ENCODE measurements at regions not wholly inside any gene's neighbourhood (a gene's known extent, or its start where the extent isn't known, plus 50 kb on each side); places are given as distances from the start of the nearest gene placed in this dataset.

DNA sequence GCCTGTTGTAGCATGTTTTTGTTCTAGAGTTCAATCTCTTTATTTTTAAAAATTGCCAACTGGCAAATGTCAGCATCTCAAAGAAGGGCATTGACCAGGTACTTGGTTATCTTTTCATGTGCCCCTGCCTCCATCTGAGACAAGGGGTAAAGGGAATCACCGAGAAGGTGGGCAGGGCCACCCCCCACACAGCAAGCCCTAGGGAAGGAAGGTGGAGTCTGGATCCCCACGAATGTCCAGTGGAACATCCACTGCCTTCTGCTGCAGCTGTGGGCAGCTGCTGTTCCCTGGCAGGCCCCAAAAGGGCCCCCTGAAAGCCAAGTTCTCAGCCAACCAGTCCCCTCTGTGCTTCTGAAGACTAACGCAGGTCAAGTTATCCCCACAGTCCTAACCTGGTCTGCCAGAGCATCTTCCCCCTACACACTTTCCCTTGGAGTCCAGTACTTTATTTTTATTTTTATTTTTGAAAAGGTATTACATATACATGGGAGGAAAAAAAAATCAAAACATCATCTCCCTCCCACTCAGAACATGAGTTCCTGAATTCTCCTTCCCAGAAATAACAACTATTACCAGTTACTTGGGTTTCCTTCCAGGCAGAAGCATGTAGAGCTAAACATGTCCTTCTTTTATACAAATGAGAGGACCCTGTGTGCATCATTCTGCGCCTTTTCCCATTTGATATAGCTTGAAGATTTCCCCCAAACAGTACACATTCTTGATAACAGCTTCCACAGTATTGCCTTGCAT lies 253.7 kb downstream of the MAFB start:
- Histone ChIP-seq H3K27ac (no peak overlapping the region), H3K9ac (no peak overlapping the region), H3K4me1 (no peaks in the 10 kb centered on the region), H3K36me3 (ENCODE audit: control insufficient read depth, insufficient read depth, low read length) (no peaks in the 10 kb centered on the region), H3K27me3 (ENCODE audit: control insufficient read depth, insufficient read depth, low read length) (no peaks in the 10 kb centered on the region), H3K4me3 (ENCODE audit: low read depth, low read length) (no peak overlapping the region), H3K4me2 (ENCODE audit: low read length) (no peak overlapping the region), H3K9me3 (ENCODE audit: control insufficient read depth, low read length) (no peaks in the 10 kb centered on the region), H2AFZ (no peak overlapping the region), H3K79me2 (no peaks in the 10 kb centered on the region)
- TF ChIP-seq, protein P1, sequence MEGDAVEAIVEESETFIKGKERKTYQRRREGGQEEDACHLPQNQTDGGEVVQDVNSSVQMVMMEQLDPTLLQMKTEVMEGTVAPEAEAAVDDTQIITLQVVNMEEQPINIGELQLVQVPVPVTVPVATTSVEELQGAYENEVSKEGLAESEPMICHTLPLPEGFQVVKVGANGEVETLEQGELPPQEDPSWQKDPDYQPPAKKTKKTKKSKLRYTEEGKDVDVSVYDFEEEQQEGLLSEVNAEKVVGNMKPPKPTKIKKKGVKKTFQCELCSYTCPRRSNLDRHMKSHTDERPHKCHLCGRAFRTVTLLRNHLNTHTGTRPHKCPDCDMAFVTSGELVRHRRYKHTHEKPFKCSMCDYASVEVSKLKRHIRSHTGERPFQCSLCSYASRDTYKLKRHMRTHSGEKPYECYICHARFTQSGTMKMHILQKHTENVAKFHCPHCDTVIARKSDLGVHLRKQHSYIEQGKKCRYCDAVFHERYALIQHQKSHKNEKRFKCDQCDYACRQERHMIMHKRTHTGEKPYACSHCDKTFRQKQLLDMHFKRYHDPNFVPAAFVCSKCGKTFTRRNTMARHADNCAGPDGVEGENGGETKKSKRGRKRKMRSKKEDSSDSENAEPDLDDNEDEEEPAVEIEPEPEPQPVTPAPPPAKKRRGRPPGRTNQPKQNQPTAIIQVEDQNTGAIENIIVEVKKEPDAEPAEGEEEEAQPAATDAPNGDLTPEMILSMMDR (IDR thresholded peaks at IDR 0.05): no peak

DNA sequence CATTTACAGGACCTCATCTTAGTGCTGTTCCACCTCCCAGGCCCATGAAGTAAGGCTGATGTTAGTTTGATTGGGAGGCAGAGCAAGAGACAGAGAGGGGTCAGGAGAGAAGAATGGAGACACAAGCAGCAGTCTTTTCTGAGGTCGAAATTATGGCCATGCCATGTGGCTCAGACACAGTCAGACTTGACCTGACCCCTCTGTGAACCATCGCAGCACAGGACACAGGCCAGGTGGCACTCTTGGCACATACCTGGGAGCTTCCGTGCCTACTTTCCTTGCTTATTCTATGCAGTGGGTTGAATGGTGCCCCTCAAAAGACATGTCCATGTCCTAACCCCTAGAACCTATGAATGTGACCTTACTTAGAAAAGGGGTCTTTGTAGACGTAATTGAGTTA lies 254.9 kb downstream of the MAFB start:
- no peak overlapping the region for H2AFZ ChIP-seq
- H3K4me3 ChIP-seq (ENCODE audit: low read depth, low read length): no peak overlapping the region
- TF ChIP-seq, protein P1 (IDR thresholded peaks at IDR 0.05): no peak
- no peak overlapping the region for H3K4me2 ChIP-seq (ENCODE audit: low read length)
- H3K79me2 ChIP-seq: no peaks in the 10 kb centered on the region
- no peaks in the 10 kb centered on the region for H3K36me3 ChIP-seq (ENCODE audit: control insufficient read depth, insufficient read depth, low read length)
- H3K9ac ChIP-seq: no peak overlapping the region
- H3K27me3 ChIP-seq (ENCODE audit: control insufficient read depth, insufficient read depth, low read length): no peaks in the 10 kb centered on the region
- no peaks in the 10 kb centered on the region for H3K9me3 ChIP-seq (ENCODE audit: control insufficient read depth, low read length)
- H3K4me1 ChIP-seq: no peaks in the 10 kb centered on the region
- H3K27ac ChIP-seq: no peak overlapping the region

DNA sequence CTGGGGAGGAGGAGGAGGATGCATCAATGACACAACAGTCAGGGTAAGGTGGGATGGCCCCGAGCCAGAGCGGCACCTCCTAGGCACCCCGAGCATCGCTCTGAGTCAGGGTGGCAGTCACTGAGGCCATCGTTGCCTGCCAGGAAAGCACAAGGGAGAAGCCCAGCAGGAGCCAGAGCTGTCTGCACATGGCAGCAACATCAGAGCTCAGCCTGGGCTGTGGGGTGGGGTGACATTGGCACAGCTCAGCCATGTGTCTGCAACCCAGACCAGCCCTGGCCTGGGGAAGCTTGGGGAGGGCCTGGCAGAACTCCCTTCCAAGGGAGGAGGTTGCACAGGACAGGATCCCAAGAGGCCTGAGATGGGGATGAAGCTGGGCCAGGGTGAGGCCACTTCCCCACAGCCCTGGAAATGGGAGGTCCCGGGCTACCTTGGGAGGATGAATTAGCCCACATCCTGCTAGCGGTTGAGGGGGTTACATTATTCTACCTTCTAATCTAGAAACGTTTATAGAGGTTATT lies 255.6 kb downstream of the MAFB start:
- Histone ChIP-seq H3K79me2 (no peaks in the 10 kb centered on the region), H3K9ac (no peak overlapping the region), H2AFZ (no peak overlapping the region), H3K4me3 (ENCODE audit: low read depth, low read length) (no peak overlapping the region), H3K4me2 (ENCODE audit: low read length) (no peak overlapping the region), H3K4me1 (no peaks in the 10 kb centered on the region), H3K9me3 (ENCODE audit: control insufficient read depth, low read length) (no peaks in the 10 kb centered on the region), H3K27ac (no peak overlapping the region), H3K27me3 (ENCODE audit: control insufficient read depth, insufficient read depth, low read length) (no peaks in the 10 kb centered on the region), H3K36me3 (ENCODE audit: control insufficient read depth, insufficient read depth, low read length) (no peaks in the 10 kb centered on the region)
- TF ChIP-seq, protein P1 (IDR thresholded peaks at IDR 0.05): no peak

DNA sequence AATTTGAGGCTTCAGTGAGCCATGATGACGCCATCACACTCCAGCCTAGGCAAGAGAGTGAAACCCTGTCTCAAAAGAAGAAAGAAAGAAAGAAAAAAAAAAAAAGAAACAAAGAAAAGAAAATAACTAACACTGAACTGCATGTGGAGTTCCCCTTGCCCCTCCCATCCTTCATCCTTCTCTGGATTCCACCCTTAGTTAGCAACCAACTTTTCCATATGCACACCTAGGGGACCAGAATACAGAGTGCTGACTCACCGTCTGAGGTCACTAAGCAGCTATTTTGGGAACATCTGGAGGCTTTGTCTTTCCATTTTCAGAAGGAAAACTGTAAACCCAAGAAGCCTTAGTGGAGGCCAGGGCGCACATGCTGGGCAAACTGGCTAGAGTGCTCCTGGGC lies 257.4 kb downstream of the MAFB start:
- Histone ChIP-seq H3K27me3 (ENCODE audit: control insufficient read depth, insufficient read depth, low read length) (no peaks in the 10 kb centered on the region), H3K4me2 (ENCODE audit: low read length) (no peak overlapping the region), H3K9me3 (ENCODE audit: control insufficient read depth, low read length) (no peaks in the 10 kb centered on the region), H3K79me2 (no peaks in the 10 kb centered on the region), H3K9ac (no peak overlapping the region), H3K36me3 (ENCODE audit: control insufficient read depth, insufficient read depth, low read length) (no peaks in the 10 kb centered on the region), H3K27ac (no peak overlapping the region), H2AFZ (no peak overlapping the region), H3K4me3 (ENCODE audit: low read depth, low read length) (no peak overlapping the region), H3K4me1 (no peaks in the 10 kb centered on the region)
- TF ChIP-seq, protein P1 (IDR thresholded peaks at IDR 0.05): no peak

DNA sequence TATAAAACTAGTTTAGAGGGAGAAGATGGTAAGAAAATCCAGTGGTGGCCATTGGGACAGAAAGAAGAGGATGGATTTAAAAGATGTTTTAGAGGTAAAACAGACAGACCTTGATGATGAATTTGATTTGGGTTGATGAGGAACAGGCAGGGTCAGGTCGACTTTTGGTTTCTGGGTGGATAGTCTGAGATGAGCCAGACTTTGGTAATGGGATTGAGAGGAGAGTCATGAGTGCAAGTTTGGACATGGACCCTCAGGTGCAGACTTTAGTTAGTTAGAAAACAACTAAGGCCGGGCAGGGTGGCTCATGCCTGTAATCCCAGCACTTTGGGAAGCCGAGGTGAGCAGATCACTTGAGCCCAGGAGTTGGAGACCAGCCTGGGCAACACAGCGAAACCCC lies 257.9 kb downstream of the MAFB start:
- no peak overlapping the region for H3K4me2 ChIP-seq (ENCODE audit: low read length)
- H3K79me2 ChIP-seq: no peaks in the 10 kb centered on the region
- H2AFZ ChIP-seq: no peak overlapping the region
- H3K27me3 ChIP-seq (ENCODE audit: control insufficient read depth, insufficient read depth, low read length): no peaks in the 10 kb centered on the region
- H3K4me3 ChIP-seq (ENCODE audit: low read depth, low read length): no peak overlapping the region
- no peak overlapping the region for H3K9ac ChIP-seq
- H3K36me3 ChIP-seq (ENCODE audit: control insufficient read depth, insufficient read depth, low read length): no peaks in the 10 kb centered on the region
- no peaks in the 10 kb centered on the region for H3K9me3 ChIP-seq (ENCODE audit: control insufficient read depth, low read length)
- H3K27ac ChIP-seq: no peak overlapping the region
- no peaks in the 10 kb centered on the region for H3K4me1 ChIP-seq
- TF ChIP-seq, protein P1 (IDR thresholded peaks at IDR 0.05): no peak

All from parathyroid adenoma (tissue), 2 donors.